ENCODE measurements at regions not wholly inside any gene's neighbourhood (a gene's known extent, or its start where the extent isn't known, plus 50 kb on each side); places are given as distances from the start of the nearest gene placed in this dataset.

DNA sequence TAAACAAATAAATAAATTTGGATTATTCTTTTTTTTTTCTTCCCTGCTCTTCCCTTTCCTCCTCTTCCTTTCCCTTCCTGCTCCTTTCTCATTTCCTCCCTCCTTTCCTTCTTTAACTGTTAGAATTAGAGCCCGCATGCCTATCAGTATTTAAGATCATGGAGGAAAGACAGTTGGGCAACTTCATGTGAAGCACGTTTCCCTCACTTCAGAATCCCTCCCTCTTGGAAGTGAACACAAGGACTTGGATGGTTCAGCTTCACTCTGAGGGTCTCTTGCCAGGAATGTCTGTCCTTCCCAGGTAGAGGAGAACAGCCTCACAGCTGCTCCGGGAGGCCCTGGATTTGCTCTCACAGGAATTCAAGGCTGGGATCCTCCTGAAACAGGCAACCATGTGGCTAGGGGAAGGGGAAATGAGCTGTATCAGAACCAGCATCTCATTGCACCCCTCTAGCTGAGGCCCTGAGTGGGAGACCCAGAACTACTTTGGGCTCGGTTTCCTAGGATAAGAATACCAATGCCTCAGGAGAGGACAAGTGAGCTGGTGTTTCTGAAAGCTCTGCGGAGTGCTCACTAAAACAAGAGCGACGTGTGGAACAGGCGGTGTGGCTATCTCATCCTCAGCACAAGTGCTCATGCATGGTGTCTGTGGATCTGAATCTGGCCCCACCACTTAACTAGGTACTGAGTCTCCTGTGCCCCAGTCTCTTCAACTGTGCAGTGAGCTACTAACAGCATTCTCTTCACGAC, 230.5 kb downstream of the MYCN start:
- no peak for DNase-seq (ENCODE audit: low read depth)

- DNase-seq (ENCODE audit: low read depth) = no peak
Observed at GRCh38 chr2:16169381-16169960, 229.1 kb downstream of the MYCN start.

GRCh38 chr2:16168506-16169264, 228.3 kb downstream of the MYCN start:
- no peak for DNase-seq (ENCODE audit: low read depth)

DNA sequence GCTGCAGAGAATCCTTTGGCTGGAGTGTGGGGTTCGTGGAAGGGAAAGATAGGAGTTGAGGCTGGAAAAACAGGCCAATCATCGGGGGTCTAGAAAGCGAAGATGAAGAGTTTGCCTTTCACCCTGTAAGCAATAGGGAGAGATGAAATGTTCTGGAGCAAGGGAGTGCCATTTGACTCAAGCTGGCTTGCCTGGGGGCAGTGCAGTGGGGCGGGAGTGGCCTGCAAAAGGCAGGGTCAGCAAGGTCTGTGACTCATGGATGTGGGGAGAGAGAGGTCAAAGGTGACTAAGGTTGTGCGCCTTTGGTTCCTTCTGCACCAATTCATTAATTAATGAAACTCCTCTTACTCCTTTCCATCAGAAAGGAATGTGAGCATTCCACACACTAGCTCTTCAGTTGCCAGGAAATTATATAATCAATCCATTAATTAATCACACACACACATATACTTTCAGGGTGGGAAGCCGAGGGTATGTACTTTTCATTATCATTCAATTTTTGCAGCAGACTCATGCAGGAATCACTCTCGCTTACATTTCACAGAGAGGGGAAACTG, 227.6 kb downstream of the MYCN start:
- DNase-seq (ENCODE audit: low read depth) = no peak

DNA sequence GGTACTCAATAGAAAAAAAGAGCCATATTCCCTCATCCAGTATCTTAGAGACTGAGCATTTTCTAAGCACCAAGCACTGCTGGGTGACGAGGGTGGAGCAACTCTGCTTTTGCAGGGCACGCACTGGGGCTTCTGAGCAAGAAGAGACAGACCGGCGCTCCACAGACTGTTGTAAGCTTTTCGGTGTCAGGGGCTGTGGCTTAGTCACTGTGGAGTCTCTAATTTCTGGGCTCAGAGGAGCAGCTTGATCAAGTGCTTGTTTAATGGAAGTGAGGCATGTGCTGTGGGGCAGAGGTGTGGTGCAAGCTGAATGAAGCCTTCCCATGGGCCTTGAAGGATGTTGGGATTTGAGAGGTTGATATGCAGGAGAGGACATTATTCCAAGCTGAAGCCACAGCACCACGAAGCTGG, 227.1 kb downstream of the MYCN start:
- DNase-seq (ENCODE audit: low read depth) = no peak

GRCh38 chr2:16166327-16166981, 226.1 kb downstream of the MYCN start:
- no peak for DNase-seq (ENCODE audit: low read depth)

DNA sequence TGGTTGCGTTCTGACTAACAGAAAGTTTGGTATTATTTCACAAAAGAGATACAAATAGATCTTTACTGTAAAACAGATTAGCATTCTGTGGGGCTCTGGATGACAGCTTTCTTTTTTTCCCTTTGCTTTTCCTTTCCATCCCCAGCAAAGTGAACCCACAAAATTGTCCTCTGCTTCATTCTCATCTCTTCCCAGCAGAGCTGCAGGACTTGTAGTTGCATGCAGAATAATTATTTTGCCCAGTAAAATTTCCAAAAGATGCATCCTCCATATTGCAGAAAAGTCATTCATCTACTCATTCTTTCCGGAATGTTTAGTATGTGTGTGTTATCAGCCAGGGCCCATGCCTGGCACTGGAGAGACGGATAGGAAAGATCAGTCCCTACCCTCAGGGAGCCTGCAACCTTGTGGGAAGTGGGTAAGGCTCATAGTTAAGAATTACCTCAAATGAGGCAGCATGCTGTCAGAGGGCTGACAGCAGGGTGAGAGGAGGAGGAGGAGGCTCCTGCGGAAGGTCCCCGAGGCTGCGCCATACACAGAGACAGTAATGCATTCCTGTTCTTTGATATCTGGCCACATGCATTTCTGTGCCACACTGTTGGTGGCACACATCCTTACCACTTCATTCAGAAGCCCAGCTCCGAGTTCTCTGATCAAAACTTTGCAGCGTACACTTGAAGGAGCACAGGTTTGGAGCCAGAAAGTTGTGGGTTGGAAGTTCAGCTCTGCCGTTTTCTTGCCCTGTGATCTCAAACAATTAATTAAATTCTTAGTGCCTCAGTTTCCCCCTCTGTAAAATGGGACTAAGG, 225.4 kb downstream of the MYCN start:
- no peak for DNase-seq (ENCODE audit: low read depth)

DNA sequence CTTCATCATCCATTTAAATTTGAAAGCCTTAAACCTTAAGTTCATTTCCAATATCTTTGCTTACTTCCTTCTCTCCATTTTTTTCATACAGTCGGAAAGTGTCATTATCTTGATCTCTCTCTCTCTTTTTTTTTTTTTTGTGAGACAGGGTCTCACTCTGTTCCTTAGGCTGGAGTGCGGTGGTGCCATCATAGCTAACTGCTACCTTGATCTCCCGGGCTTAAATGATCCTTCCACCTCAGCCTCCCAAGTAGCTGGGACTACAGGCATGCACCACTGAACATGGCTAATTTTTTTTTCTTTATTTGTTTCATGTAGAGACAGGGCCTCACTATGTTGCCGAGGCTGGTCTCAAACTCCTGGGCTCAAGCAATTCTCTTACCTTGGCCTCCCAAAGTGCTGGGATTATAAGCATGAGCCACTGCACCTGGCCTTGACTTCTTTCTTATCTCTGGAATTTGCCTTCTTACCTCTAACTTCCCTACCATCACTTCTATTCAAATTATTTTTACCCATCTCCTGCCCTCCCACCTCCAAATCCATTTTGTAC, 222.2 kb downstream of the MYCN start:
- DNase-seq (ENCODE audit: low read depth) = no peak

GRCh38 chr2:16161768-16162490, 221.6 kb downstream of the MYCN start:
- no peak for DNase-seq (ENCODE audit: low read depth)

DNA sequence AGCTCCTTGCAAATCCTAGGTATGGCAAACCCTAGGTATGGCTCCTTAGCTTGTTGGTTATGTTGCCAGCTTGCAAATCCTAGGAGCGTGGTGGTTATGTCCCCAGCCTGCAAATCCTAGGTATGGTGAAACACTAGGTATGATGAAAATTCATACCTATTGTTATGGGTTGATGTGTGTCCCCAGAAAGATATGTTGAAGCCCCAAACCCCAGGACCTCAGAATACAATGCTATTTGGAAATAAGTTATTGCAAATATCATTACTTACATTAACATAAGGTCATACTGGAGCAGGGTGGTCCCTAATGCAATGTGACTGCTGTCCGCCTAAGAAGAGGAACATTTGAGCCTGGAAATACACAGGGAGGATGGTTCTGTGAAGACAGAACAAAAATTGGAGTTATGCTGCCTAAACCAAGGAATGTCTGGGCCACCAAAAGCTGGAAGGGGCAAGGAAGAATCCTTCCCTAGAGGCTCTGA, 220.8 kb downstream of the MYCN start:
- no peak for DNase-seq (ENCODE audit: low read depth)

DNA sequence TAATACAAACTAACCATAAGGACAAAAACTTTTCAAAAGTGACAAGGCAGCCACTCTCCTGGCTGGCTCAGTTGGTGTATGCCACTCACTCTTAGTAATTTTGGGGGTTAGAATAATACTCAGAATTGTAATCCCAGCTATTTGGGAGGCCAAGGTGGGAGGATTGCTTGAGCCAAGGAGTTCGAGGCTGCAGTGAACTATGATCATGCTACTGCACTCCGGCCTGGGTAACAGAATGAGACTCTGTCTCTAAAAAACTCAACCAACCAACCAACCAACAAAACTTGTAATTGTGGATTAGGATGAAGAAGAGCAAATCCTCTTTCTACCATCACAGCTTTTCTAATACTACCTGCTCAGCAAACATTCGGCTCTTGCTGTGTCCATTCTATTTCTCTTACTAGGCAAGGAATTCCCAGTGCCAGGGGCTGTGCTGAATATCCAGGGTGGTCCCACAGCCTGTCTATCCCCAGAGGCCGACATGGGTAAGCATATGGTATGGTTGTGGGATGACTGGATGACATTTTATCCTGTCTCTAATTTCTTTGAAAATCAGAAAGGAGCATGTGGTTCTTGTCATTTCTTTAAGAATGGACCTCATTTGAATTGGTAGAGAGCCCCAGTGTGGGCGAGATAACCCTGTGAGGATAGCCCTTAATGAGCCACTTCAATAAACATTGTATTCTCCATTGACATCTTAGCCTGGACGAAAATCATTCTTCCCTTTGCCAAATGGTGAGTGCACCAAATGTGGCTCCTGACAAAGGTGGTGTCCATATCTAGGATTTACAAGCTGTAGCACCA, 220.1 kb downstream of the MYCN start:
- DNase-seq (ENCODE audit: low read depth) = no peak

- no peak for DNase-seq (ENCODE audit: low read depth)
Observed at GRCh38 chr2:16156411-16156810, 216.1 kb downstream of the MYCN start.

DNA sequence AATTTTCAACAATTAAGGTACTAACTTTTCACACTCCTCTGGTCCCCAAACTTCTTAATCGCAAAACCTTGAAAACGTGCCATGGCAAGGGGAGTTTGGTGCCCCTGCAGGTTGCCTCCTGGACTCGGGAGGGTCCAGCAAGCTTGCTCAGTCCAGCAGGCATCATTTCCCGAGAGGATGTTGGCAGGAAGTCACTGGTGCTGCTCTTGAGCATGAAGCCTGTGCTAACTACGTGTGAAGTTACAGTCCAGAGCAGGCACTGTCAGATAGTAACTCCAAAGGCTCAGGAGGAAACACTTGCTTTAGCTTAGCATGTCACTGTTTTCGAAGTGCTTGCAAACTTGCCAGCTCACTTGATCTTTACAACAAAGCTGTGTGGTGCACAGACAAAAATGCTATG, 215.4 kb downstream of the MYCN start:
- no peak for DNase-seq (ENCODE audit: low read depth)

- no peak for DNase-seq (ENCODE audit: low read depth)
Observed at GRCh38 chr2:16155366-16155765, 215.0 kb downstream of the MYCN start.

- DNase-seq (ENCODE audit: low read depth) = no peak
Observed at GRCh38 chr2:16154501-16155280, 214.3 kb downstream of the MYCN start.

DNA sequence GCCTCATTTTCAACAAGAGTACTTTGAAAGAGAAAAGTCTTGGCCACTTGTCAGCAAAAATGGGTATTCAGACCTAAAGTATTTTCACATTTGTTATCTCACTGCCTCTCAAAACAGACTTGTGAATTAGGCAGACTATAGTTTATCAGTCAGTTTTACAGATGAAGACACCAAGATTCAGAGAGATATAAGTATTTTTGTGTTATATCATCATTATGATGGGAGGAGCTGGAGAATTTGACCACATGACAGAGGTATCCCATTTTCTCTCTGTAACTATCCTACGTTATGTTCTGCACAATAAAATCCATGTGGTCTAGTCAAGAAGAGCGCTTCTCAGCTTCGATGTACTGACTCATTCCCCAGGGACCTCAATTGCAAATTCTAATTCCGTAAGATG, 213.7 kb downstream of the MYCN start:
- no peak for DNase-seq (ENCODE audit: low read depth)

GRCh38 chr2:16153754-16154035, 213.3 kb downstream of the MYCN start:
- DNase-seq (ENCODE audit: low read depth) = no peak

- DNase-seq (ENCODE audit: low read depth) = no peak
Observed at GRCh38 chr2:16152928-16153753, 212.8 kb downstream of the MYCN start.

Measured in activated T-helper 1 cell treated with Interleukin-2 at 50 U/mL for 16 hours (primary cell).